Fibroblast of skin of left quadriceps (primary cell): ENCODE measurements at regions not wholly inside any gene's neighbourhood (a gene's known extent, or its start where the extent isn't known, plus 50 kb on each side); places are given as distances from the start of the nearest gene placed in this dataset.

Source experiments
- DNase-seq, 2 experiments: peaks; one replicate each; pipeline ENCODE4 v3.0.0-alpha.2; 2013; ENCODE audit warnings: low read depth in 2 of 2

DNA sequence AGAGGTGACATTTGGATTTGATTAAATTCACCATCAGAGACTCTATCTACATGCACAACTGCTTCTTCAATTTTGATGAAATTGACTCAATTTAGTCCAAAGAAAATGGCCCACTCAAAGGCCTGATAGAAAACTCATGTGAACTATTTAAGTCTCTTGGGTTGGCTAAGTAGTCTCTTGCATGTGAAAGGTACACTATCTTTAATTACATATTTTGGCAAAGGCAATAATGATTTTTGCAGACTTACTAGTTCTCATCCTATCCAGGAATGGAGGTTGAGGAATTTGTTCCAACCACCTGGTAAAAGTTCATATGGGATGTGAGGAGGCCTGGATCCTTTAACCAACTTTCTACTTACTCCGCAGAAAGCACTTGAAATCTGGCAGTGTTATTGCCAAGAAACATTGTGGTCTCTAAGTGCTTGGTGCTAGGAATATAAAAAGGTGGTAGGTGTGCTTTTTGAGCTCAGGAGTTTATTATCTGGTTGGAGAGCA, 618.6 kb upstream of the MKI67 start:
- no peak for DNase-seq

- no peak for DNase-seq
Observed at GRCh38 chr10:128747582-128748346, 621.5 kb upstream of the MKI67 start.

DNA sequence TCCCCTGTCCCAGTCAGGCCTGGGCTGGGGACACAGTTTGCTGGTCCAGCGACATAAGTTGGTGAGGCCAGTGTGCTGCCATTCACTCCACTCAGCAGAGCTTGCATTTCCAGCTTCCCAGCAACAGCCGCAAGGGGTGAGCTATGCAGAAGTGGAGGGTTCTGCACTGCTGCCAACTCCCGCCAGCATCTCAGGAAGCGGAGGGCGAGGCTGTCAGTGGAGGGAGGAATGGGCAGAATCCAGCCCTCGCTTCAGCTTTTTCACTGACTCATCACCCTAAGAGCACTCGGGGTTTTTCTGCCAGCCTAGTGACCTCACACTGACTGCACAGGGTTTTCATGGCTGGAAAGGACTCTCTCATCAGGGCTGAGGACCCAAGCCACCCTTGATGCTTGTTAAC, 625.1 kb upstream of the MKI67 start:
- DNase-seq = no peak

DNA sequence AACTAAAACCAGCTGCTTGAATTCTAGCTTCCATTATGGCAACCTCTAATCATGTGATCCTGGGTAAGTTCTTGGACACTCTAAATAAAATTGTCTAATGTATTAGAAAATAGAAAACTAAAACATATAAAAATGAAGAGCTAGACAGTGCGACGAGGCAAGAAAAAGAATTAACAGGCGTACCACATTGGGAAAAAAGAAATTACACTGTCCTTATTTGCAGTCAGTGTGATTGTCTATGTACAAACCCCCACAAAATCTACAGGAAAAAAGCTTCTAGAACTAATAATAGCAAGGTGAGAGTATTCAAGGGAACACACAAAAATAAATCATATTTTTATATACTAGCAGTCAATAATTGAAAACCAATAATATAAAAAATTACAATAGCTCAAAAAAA, 625.6 kb upstream of the MKI67 start:
- DNase-seq = no peak

GRCh38 chr10:128759174-128759573, 633.0 kb upstream of the MKI67 start:
- DNase-seq = no peak

- no peak for DNase-seq
Observed at GRCh38 chr10:128763588-128763987, 637.4 kb upstream of the MKI67 start.

- DNase-seq = no peak
Observed at GRCh38 chr10:128764190-128764589, 638.0 kb upstream of the MKI67 start.

DNA sequence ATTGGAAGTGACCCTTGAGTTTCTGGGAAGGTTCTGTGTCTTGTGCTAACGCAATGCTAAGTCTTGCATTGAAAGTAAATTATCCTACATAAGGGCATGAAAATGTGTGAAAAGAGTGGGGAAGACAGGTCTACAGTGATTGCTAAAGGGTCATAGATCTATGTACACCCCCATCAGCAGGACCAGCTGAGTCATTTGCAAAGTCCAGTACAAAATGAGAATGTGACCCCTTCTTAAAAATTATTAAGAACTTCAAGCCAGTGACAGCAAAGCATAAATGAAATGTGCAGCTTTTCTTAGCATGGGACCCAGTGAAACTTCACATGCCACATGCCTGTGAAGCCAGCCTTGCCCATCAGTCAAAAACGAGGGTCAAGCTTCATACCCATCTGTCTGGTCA, 640.7 kb upstream of the MKI67 start:
- no peak for DNase-seq

DNA sequence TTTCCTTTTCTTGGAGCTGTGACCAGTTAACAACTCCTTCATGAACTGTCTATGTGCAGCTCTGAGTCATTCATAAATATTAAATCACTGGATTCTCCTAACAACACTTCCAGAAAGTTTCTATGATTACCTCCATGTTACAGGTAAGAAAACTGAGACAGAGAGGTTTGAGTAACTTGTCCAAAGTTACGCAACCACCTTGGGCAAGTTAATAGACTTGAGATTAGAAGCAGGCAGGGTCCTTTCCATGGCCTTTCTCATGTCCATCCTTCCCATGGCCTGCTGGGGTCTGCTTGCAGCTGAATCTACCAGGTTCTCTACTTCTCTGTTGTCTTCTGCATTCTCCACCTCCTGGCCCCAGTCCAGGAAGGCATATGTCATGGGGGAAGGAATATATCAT, 648.8 kb upstream of the MKI67 start:
- DNase-seq = no peak

GRCh38 chr10:128775743-128776142, 649.5 kb upstream of the MKI67 start:
- DNase-seq = no peak

DNA sequence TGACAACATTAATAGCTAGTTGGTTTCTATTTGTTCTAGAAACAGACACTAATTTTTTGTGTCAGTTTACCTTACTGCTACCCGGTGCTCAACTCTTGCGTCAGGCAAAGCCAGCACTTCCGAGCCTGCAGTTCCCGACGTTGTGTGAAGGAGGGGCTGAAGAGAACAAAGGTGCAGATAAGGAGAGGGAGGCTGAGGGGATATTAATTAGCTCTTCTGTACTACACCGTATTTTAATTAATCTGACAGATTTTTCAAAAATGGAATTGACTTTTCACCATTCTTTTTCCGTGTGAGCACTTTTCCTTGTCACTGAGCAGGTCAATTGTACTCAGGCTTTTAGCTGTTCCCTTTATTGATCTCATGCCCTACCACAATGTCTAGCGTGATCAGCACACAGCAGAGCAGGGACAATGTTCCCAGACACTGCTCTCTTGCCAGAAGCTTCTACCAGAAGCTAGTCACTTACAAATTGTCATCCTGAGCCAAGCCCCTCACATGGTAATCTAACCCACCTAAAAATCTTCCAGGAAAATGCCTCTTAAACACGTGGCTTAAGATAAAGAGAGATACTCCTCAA, 650.5 kb upstream of the MKI67 start:
- DNase-seq = no peak

- no peak for DNase-seq
Observed at GRCh38 chr10:128777342-128777741, 651.1 kb upstream of the MKI67 start.

- DNase-seq = no peak
Observed at GRCh38 chr10:128779416-128779815, 653.2 kb upstream of the MKI67 start.

DNA sequence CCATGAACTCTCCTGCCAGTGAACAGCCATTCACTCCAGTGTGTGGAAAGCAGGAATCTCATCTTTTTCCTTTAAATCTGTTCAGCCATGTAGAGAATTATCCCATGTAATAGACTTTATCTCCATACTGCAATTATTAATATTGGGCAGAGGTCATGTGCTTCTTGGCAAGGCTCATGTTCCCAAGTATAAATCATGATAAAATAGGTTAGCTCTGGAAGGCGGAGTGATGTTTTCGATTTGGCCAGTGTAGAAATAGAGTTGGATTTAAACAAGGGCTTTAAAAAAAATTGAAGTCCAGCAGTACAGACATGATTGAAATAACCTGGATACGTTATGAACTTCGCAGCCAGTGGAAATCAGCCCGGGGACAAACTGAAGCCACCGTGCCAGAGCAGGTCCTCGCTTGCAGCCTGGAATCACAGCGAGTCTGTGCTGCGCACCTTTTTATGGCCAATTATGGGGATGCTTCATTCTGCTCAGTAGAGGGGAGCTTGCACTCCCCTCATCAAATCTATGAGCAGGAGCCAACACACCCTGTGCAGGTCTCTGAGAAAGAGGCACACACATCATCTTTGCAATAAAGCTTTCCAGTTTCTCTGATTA, 654.0 kb upstream of the MKI67 start:
- no peak for DNase-seq

DNA sequence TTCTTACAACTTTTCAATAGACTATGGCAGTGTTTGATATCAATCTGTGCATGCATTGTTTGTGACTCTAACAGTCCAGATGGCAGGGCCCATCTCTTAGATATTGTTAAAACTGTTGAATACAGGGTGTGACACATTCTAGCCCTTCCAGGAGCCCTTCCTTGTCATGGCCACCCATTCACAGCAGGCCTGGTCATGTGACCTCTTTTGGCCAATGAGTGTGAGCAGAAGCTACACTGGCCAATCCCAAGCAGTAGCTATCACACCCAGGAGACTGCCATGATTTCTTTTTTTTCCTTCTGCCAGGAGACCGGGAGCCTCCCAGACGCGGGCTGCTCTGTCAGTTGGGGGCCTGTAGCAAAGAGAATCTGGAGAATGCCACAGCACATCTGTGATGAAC, 655.4 kb upstream of the MKI67 start:
- no peak for DNase-seq

- no peak for DNase-seq
Observed at GRCh38 chr10:128784444-128784843, 658.2 kb upstream of the MKI67 start.

DNA sequence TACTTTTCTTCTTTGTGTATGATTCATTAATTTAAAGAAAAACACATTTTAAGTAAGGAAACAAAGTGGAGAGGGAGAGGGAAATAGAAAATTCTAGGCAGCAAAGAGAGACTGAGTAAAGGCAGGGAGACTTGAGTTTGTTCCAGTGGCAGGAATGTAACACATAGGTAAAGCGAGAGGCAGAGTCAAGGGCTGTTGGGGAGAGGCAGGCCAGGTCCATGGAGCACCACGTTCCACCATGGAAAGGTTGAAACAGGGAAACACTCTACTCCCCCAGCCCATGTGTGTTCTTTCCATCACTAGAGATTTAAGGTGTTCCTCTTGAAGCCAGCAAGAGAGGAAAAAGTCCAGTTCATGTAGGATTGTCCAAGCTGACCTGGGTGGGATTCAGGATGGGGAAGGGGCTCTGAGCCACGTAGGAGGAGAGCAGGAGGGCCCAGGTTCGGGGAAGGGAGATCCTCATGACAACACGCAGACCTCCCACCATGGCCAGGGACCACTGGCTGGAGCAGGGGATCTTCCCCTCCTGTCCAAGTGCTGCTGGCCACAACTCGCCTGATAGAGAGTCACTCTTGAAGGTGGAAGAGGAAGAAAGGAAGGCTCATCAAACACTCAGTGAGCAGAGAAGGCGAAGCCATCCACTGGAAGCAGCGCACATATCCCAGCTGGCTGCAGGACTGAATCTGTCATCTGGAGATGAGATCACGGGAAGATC, 666.4 kb upstream of the MKI67 start:
- DNase-seq = no peak

DNA sequence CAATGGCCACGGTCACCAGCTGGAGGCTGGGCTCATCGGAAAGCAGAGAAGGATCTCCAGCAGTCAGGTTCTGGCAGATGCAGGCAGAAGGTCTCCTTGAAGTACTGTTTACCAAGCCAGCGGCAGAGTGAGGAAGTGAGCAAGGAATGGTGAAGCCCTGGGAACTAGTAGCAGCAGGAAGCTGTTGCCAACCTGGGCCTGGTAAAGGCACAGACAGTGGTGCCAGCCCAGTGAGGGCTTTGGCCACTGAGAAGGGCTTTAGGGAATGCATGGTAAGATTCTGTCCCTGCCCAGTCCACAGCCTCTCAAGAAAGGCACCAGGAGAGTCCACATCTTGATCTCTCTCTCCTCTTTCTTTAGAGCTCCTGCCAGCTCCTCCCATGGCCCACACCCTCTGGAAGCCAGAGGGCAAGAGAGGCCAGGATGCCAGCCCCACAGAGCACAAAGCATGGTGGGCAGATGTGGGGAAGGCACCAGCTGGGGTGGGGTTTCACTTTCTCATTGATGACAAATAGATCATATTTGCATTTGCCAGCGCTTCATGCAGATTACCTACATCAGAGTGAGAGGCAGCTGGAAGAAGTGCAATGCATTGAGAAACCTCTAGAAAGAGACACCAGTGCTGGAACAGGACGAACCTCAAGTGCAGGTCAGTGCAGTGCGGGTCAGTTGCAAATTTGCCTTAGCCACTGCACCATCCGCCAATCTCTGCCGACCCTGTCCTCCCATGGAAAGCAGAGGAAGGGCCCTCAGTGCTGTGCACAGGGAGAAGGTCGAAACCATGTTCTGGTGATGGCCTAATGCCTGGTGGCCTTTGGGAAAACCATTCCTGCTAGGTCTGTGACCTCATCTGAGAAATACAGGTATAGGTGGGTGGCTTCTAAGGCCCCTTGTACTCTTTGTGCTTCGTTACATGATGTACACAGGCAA, 667.8 kb upstream of the MKI67 start:
- DNase-seq = no peak

DNA sequence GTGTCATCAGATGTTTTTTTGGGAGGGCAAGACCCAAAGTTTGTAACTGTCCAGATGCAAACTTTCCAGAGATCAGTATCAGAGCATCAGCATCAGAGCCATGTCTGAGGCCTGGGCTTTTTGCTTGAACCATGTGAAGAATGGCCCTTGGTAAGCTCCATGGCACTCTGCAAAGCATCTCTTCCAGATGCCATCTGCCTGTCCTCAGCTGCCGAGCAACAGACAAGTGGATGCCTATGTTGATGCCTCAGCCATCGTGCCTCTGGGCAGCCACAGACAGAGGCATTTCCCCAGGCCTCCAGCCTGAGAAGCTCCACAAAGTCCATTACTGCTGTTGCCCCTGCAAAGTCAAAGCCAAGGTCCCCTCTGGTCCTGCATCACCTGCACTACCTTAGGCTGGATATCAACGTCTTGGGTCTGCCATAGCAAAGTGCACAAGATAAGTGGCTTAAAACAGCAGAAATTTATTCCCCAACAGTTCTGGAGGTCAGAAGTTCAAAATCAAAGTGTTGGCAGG, 670.2 kb upstream of the MKI67 start:
- no peak for DNase-seq

DNA sequence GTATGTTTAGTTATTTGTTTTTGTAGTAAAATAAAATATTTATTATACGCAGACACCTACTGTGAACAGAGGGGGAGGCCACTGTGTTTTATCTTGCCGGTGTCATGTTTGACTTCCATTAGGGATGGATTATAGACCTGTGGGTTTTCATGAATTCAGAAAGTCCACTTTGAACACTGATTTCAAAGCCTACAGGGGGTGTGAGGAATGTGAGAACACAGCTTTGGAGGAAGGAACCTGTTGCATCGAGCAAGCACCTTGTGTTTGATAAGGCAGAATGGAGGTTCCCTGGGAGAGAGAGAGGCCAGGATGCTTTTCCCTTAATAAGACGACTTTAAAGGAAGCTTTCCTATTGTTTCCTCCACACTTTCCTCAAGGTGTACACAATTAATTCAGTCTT, 665.0 kb upstream of the MGMT start:
- DNase-seq = no peak

GRCh38 chr10:128803790-128804189, 663.3 kb upstream of the MGMT start:
- DNase-seq = no peak
